ENCODE measurements at regions not wholly inside any gene's neighbourhood (a gene's known extent, or its start where the extent isn't known, plus 50 kb on each side); places are given as distances from the start of the nearest gene placed in this dataset.

DNA sequence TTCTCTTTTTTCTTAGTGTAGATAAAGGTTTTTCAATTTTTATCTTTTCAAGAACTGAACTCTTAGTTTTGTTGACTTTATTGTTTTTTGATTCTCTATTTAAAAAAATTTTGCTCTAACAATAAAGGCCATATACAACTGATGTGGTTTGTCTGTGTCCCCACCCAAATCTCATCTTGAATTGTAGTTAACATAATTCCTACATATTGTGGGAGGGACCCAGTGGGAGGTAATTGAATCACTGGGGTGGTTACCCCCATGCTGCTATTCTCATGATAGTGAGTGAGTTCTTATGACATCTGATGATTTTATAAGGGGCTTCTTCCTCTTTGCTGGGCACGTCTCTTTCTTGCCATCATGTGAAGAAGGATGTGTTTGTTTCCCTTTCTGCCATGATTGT lies 199.8 kb downstream of the DHX35 start:
- TF ChIP-seq POLR2A (IDR thresholded peaks at IDR 0.05; ENCODE audit: low read length) (no peak), GATA1 (IDR thresholded peaks at IDR 0.05; ENCODE audit: low read depth, low read length) (no peak)
